B cell (primary cell): ENCODE measurements at regions not wholly inside any gene's neighbourhood (a gene's known extent, or its start where the extent isn't known, plus 50 kb on each side); places are given as distances from the start of the nearest gene placed in this dataset.

Experiments used
- ATAC-seq: fragments of 200-7000 bp; cut with Tn5 transposase; one replicate; pipeline ENCODE4 v1.10.0; 2021; ENCODE audit warnings: low read depth, mild to moderate bottlenecking, moderate number of reproducible peaks, moderate library complexity
- CTCF ChIA-PET: fragments of 350-600 bp; sonication (Branson Sonifier 250); formaldehyde crosslinking; loops from one replicate; lab custom pipeline; 2021; ENCODE audit warnings: antibody characterized with exemption, inconsistent platforms; lab: Charles Lee
- POLR2A ChIA-PET: fragments of 350-600 bp; sonication (Branson Sonifier 250); formaldehyde crosslinking; loops from one replicate; lab custom pipeline; 2021; ENCODE audit warnings: antibody characterized with exemption; lab: Charles Lee
- DNase-seq: peaks from one replicate; pipeline ENCODE4 v3.0.0; 2013
- H2AFZ ChIP-seq: 2 replicates; pipeline ENCODE4 v1.6.1; 2012; ENCODE audit warnings: mild to moderate bottlenecking, low read depth, low read length; ENCODE audit not compliant: insufficient read depth, poor library complexity, severe bottlenecking
- H3K27ac ChIP-seq, 2 donors: 1 replicate in 1 of 2; 2 replicates in 1 of 2; pipeline ENCODE4 v1.5.1; 2012 to 2013; ENCODE audit warnings: low read length in 2 of 2, mild to moderate bottlenecking in 2 of 2, moderate library complexity in 1 of 2
- H3K27me3 ChIP-seq, 4 experiments: fragments of 200-600 bp in 1 of 4; sonication (generic) in 1 of 4; replicated peaks in 1 of 4; 1 replicate in 2 of 4; 2 replicates in 2 of 4; pipeline versions ENCODE4 v1.6.1 to v1.7.0; 2013 to 2016; ENCODE audit warnings: low read length in 3 of 4, mild to moderate bottlenecking in 2 of 4, mixed read lengths in 1 of 4, moderate library complexity in 1 of 4; ENCODE audit not compliant: insufficient read depth in 4 of 4, control insufficient read depth in 3 of 4; ENCODE audit errors: control extremely low read depth in 1 of 4
- H3K36me3 ChIP-seq, 2 experiments: replicated peaks in 1 of 2; 1 replicate in 1 of 2; 2 replicates in 1 of 2; pipeline versions ENCODE4 v1.6.1 to v1.7.1; 2013; ENCODE audit warnings: low read length in 1 of 2; ENCODE audit not compliant: insufficient read depth in 2 of 2, control insufficient read depth in 1 of 2; ENCODE audit errors: control extremely low read depth in 1 of 2, extremely low read depth in 1 of 2
- H3K4me1 ChIP-seq, 2 donors: fragments of 200-600 bp in 1 of 2; sonication (generic) in 1 of 2; 1 replicate in 1 of 2; 2 replicates in 1 of 2; pipeline versions ENCODE4 v1.5.1 to v1.6.1; 2013 to 2017; ENCODE audit warnings: low read length in 2 of 2; ENCODE audit not compliant: control insufficient read depth in 2 of 2, insufficient read depth in 2 of 2
- H3K4me2 ChIP-seq: replicated peaks from 2 replicates; pipeline ENCODE3; 2012; ENCODE audit warnings: mild to moderate bottlenecking, low read depth, low read length; ENCODE audit not compliant: poor library complexity, severe bottlenecking
- H3K4me3 ChIP-seq, 5 experiments: fragments of 200-600 bp in 1 of 5; sonication (generic) in 1 of 5; 1 replicate in 3 of 5; 2 replicates in 2 of 5; pipeline versions ENCODE4 v1.5.1 to v1.7.0; 2011 to 2016; ENCODE audit warnings: low read length in 4 of 5, mild to moderate bottlenecking in 4 of 5, low read depth in 2 of 5, control low read depth in 1 of 5, moderate library complexity in 1 of 5; ENCODE audit not compliant: insufficient read depth in 1 of 5; ENCODE audit errors: control extremely low read depth in 1 of 5, extremely low read depth in 1 of 5
- H3K79me2 ChIP-seq: fragments of 200-600 bp; sonication (generic); one replicate; pipeline ENCODE4 v1.6.0; 2016; ENCODE audit warnings: low read length; ENCODE audit not compliant: control insufficient read depth, insufficient read depth
- H3K9ac ChIP-seq: fragments of 200-600 bp; sonication (generic); 2 replicates; pipeline ENCODE4 v1.6.1; 2017; ENCODE audit warnings: mild to moderate bottlenecking, low read length, moderate library complexity
- H3K9me3 ChIP-seq, 3 donors: one replicate each; pipeline versions ENCODE4 v1.6.1 to v1.7.1; 2013; ENCODE audit warnings: low read length in 2 of 3; ENCODE audit not compliant: control insufficient read depth in 2 of 3, insufficient read depth in 1 of 3; ENCODE audit errors: control extremely low read depth in 1 of 3
- H4K20me1 ChIP-seq: 2 replicates; pipeline ENCODE4 v1.6.0; 2012; ENCODE audit warnings: mild to moderate bottlenecking, low read length; ENCODE audit not compliant: insufficient read depth, control insufficient read depth, poor library complexity, severe bottlenecking
- H3K27ac Mint-ChIP-seq: one replicate; pipeline ENCODE4 v1.8.0; 2021; ENCODE audit warnings: mixed read lengths
- H3K27me3 Mint-ChIP-seq: one replicate; pipeline ENCODE4 v1.8.0; 2021; ENCODE audit warnings: mixed read lengths
- H3K4me1 Mint-ChIP-seq: one replicate; pipeline ENCODE4 v1.8.0; 2021; ENCODE audit warnings: mixed read lengths
- H3K4me3 Mint-ChIP-seq: one replicate; pipeline ENCODE4 v1.8.0; 2021; ENCODE audit warnings: mixed read lengths
- H3K9me3 Mint-ChIP-seq: one replicate; pipeline ENCODE4 v1.8.0; 2022; ENCODE audit warnings: mixed read lengths; ENCODE audit not compliant: insufficient read depth
- EZH2 ChIP-seq: IDR thresholded peaks from 2 replicates; pipeline ENCODE4 v1.6.1; 2012; ENCODE audit warnings: borderline replicate concordance, low read depth, mild to moderate bottlenecking, moderate library complexity, low read length; ENCODE audit not compliant: insufficient read depth, poor library complexity, severe bottlenecking
- WGBS: methylation state at CpG from one replicate; pipeline ENCODE4 v1.1.5; 2013; ENCODE audit warnings: missing lambda C conversion rate; ENCODE audit not compliant: insufficient coverage; 5-methylcytosine and 5-hydroxymethylcytosine counted together
- intact Hi-C: fragments of 100-400 bp; cut with micrococcal nuclease; formaldehyde crosslinking; loops from one replicate; pipeline ENCODE4 v1.10.0; 2022
- TF ChIP-seq, protein P1 (sequence below): fragments of 200-600 bp; IDR thresholded peaks from one replicate; pipeline ENCODE4 v1.8.0; 2022; ENCODE audit warnings: antibody characterized with exemption, mild to moderate bottlenecking

DNA sequence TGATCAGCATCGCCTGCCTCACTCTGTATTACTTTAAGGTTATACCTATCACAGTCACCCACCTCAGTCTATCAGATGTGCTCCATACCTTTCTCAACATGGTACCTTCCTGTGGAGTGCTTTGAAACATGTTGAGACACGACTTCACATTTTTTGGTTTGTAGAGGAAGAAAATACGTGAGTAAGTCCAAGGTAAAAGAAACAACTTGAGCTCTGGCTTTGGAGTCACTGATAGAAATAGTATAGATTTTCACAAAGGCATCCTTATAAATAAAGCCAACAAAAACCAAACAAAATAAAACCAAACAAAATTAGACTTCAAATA, 77.5 kb upstream of the HMHB1 start:
- ATAC-seq (no peak), DNase-seq (no peak)
- H3K36me3 ChIP-seq: no peaks in the 10 kb centered on the region
- H3K9me3 ChIP-seq: no peaks in the 10 kb centered on the region
- H3K9ac ChIP-seq: no peak overlapping the region
- no peak overlapping the region for H2AFZ ChIP-seq
- no peak overlapping the region for H3K4me3 ChIP-seq
- CTCF ChIA-PET: no interaction called here
- H3K4me1 Mint-ChIP-seq: no peaks in the 10 kb centered on the region
- H3K9me3 Mint-ChIP-seq: no peaks in the 10 kb centered on the region
- no peak for TF ChIP-seq EZH2
- TF ChIP-seq, protein P1, sequence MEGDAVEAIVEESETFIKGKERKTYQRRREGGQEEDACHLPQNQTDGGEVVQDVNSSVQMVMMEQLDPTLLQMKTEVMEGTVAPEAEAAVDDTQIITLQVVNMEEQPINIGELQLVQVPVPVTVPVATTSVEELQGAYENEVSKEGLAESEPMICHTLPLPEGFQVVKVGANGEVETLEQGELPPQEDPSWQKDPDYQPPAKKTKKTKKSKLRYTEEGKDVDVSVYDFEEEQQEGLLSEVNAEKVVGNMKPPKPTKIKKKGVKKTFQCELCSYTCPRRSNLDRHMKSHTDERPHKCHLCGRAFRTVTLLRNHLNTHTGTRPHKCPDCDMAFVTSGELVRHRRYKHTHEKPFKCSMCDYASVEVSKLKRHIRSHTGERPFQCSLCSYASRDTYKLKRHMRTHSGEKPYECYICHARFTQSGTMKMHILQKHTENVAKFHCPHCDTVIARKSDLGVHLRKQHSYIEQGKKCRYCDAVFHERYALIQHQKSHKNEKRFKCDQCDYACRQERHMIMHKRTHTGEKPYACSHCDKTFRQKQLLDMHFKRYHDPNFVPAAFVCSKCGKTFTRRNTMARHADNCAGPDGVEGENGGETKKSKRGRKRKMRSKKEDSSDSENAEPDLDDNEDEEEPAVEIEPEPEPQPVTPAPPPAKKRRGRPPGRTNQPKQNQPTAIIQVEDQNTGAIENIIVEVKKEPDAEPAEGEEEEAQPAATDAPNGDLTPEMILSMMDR: no peak
- no peaks in the 10 kb centered on the region for H3K27me3 ChIP-seq
- H4K20me1 ChIP-seq: no peaks in the 10 kb centered on the region
- no peak overlapping the region for H3K4me2 ChIP-seq
- no peaks in the 10 kb centered on the region for H3K4me1 ChIP-seq
- WGBS: 100% methylated on average over 1 of the region's 3 CpGs
- H3K27ac Mint-ChIP-seq: no peak overlapping the region
- no peaks in the 10 kb centered on the region for H3K79me2 ChIP-seq
- intact Hi-C loops: no loop called here
- H3K27ac ChIP-seq: no peak overlapping the region
- no peak overlapping the region for H3K4me3 Mint-ChIP-seq
- no peaks in the 10 kb centered on the region for H3K27me3 Mint-ChIP-seq
- POLR2A ChIA-PET: no interaction called here

DNA sequence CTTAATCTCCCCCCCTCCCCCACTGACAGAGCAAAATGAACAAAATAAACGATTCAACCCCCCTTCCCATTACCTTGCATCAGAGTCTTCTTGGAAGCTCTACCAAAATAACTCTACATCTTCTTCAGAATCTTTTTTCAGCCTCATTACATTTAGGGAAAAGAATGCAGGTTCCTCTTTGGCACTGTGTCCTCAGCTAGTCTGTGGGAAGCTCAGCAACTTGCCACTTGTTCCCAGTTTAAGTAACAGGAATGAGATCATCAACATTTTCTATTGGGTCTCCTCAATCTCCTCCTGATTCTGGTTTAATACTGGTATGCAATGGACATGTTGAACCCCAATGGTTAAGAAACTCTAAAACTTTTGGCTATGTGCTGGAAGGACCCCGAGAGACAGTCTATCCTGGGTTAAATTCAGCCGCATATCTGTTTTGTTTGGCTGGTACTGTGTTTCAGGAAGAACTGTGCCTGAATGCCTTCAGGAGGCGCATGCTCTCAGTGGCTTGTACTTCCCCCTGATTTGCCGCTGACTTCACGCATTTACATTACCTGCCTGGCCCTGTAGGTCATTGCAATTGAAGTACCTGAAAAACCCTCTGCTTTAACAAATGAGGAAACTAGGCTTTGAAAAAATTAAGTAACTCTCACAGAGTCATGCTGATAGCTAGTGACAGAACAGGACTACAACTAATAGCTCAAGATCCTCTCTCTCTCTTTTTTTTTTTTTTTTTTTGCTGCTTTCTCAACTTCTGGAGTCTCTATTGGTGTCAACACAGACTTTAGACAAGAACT, 78.1 kb upstream of the HMHB1 start:
- TF ChIP-seq, protein P1: no peak
- no peak for TF ChIP-seq EZH2
- H3K4me1 ChIP-seq: no peaks in the 10 kb centered on the region
- intact Hi-C loops: no loop called here
- H3K9ac ChIP-seq: no peak overlapping the region
- no peaks in the 10 kb centered on the region for H4K20me1 ChIP-seq
- no peaks in the 10 kb centered on the region for H3K27me3 ChIP-seq
- no peak for ATAC-seq
- H3K27ac ChIP-seq: no peak overlapping the region
- H3K9me3 Mint-ChIP-seq: no peaks in the 10 kb centered on the region
- 98% methylated on average over 6 of the region's 6 CpGs for WGBS
- no peaks in the 10 kb centered on the region for H3K9me3 ChIP-seq
- H3K4me2 ChIP-seq: no peak overlapping the region
- CTCF ChIA-PET: no interaction called here
- no peaks in the 10 kb centered on the region for H3K36me3 ChIP-seq
- H3K79me2 ChIP-seq: no peaks in the 10 kb centered on the region
- H3K4me1 Mint-ChIP-seq: no peaks in the 10 kb centered on the region
- no peak overlapping the region for H2AFZ ChIP-seq
- POLR2A ChIA-PET: no interaction called here
- no peaks in the 10 kb centered on the region for H3K27me3 Mint-ChIP-seq
- no peak for DNase-seq
- no peak overlapping the region for H3K4me3 Mint-ChIP-seq
- H3K27ac Mint-ChIP-seq: no peak overlapping the region
- H3K4me3 ChIP-seq: no peak overlapping the region
